OCI-LY3 (cell line): ENCODE measurements at regions not wholly inside any gene's neighbourhood (a gene's known extent, or its start where the extent isn't known, plus 50 kb on each side); places are given as distances from the start of the nearest gene placed in this dataset.

Experiments used
- H2AFZ ChIP-seq: fragments of 200-600, 300-600 bp; shearing (Covaris generic); 2 replicates; pipeline ENCODE4 v1.6.0; 2014; ENCODE audit warnings: antibody characterized with exemption, low read depth, low read length
- H3K27ac ChIP-seq: fragments of 200-600, 300-600 bp; sonication (generic); 2 replicates; pipeline ENCODE4 v1.5.1; 2014; ENCODE audit warnings: mild to moderate bottlenecking, low read length, moderate library complexity, mixed read lengths
- H3K27me3 ChIP-seq: fragments of 200-600, 300-600 bp; sonication (generic); 2 replicates; pipeline ENCODE4 v1.6.1; 2014; ENCODE audit warnings: low read depth, low read length, mixed read lengths
- H3K36me3 ChIP-seq: fragments of 200-600, 300-600 bp; sonication (generic); replicated peaks from 2 replicates; pipeline ENCODE3; 2014; ENCODE audit warnings: low read depth, low read length, mixed read lengths
- H3K4me1 ChIP-seq: fragments of 300-600, 200-600 bp; sonication (generic); 2 replicates; pipeline ENCODE4 v1.6.1; 2014; ENCODE audit warnings: low read length, mixed read lengths
- H3K4me2 ChIP-seq: fragments of 200-600, 300-600 bp; sonication (generic); 2 replicates; pipeline ENCODE4 v1.6.1; 2014; ENCODE audit warnings: low read length, mixed read lengths
- H3K4me3 ChIP-seq: fragments of 300-600, 200-600 bp; sonication (generic); 2 replicates; pipeline ENCODE4 v1.5.1; 2014; ENCODE audit warnings: antibody characterized with exemption, mild to moderate bottlenecking, low read length, moderate library complexity
- H3K79me2 ChIP-seq: fragments of 300-600, 200-600 bp; shearing (Covaris generic); 2 replicates; pipeline ENCODE4 v1.6.1; 2014; ENCODE audit warnings: mild to moderate bottlenecking, low read length, mixed read lengths
- H3K9ac ChIP-seq: fragments of 300-600, 200-600 bp; shearing (Covaris generic); 2 replicates; pipeline ENCODE4 v1.6.0; 2014; ENCODE audit warnings: mild to moderate bottlenecking, low read length, moderate library complexity
- H3K9me3 ChIP-seq: fragments of 200-600, 300-600 bp; shearing (Covaris generic); 2 replicates; pipeline ENCODE4 v1.6.1; 2014; ENCODE audit warnings: low read length, mixed read lengths; ENCODE audit not compliant: insufficient read depth
- H4K20me1 ChIP-seq: fragments of 200-600, 300-600 bp; sonication (generic); 2 replicates; pipeline ENCODE4 v1.6.1; 2016; ENCODE audit warnings: low read length, mixed read lengths; ENCODE audit not compliant: insufficient read depth
- CTCF ChIP-seq: fragments of 200-600, 300-600 bp; sonication (generic); IDR thresholded peaks from 2 replicates; pipeline ENCODE4 v1.5.1; 2014; ENCODE audit warnings: antibody characterized with exemption, low read length, low read depth
- EZH2phosphoT487 ChIP-seq: fragments of 200-600 bp; shearing (Covaris generic); IDR thresholded peaks from 2 replicates; pipeline ENCODE4 v1.6.1; 2018; ENCODE audit warnings: antibody characterized with exemption, mixed run types, low read depth

- Histone ChIP-seq H3K79me2 (no peaks in the 10 kb centered on the region), H3K4me2 (no peak overlapping the region), H3K36me3 (peaks cover 3% of the 10 kb centered on the region), H3K9me3 (no peaks in the 10 kb centered on the region), H3K27ac (no peak overlapping the region), H3K4me1 (no peaks in the 10 kb centered on the region), H3K27me3 (no peaks in the 10 kb centered on the region), H4K20me1 (no peaks in the 10 kb centered on the region), H3K9ac (no peak overlapping the region), H2AFZ (no peak overlapping the region), H3K4me3 (no peak overlapping the region)
- no peak for TF ChIP-seq CTCF
- no peak for TF ChIP-seq EZH2phosphoT487
These were observed 921.9 kb downstream of the CCDC85A start for GRCh38 chr2:57105694-57106093.

GRCh38 chr2:57107353-57107752 is 923.6 kb downstream of the CCDC85A start:
- H3K4me1 ChIP-seq = no peaks in the 10 kb centered on the region
- H3K27ac ChIP-seq = no peak overlapping the region
- H3K36me3 ChIP-seq = peaks cover 3% of the 10 kb centered on the region
- no peak overlapping the region for H3K4me3 ChIP-seq
- H3K4me2 ChIP-seq = no peak overlapping the region
- H3K9ac ChIP-seq = no peak overlapping the region
- no peaks in the 10 kb centered on the region for H3K79me2 ChIP-seq
- no peaks in the 10 kb centered on the region for H4K20me1 ChIP-seq
- H3K9me3 ChIP-seq = no peaks in the 10 kb centered on the region
- H2AFZ ChIP-seq = no peak overlapping the region
- no peaks in the 10 kb centered on the region for H3K27me3 ChIP-seq
- TF ChIP-seq CTCF (no peak), EZH2phosphoT487 (no peak)

GRCh38 chr2:57111531-57111930 is 927.7 kb downstream of the CCDC85A start:
- H4K20me1 ChIP-seq = no peaks in the 10 kb centered on the region
- peaks cover 3% of the 10 kb centered on the region for H3K36me3 ChIP-seq
- H3K27me3 ChIP-seq = no peaks in the 10 kb centered on the region
- no peaks in the 10 kb centered on the region for H3K9me3 ChIP-seq
- H2AFZ ChIP-seq = no peak overlapping the region
- H3K4me1 ChIP-seq = no peaks in the 10 kb centered on the region
- H3K79me2 ChIP-seq = no peaks in the 10 kb centered on the region
- TF ChIP-seq EZH2phosphoT487 = no peak
- no peak for TF ChIP-seq CTCF
- H3K4me2 ChIP-seq = no peak overlapping the region
- H3K4me3 ChIP-seq = no peak overlapping the region
- no peak overlapping the region for H3K27ac ChIP-seq
- H3K9ac ChIP-seq = no peak overlapping the region

DNA sequence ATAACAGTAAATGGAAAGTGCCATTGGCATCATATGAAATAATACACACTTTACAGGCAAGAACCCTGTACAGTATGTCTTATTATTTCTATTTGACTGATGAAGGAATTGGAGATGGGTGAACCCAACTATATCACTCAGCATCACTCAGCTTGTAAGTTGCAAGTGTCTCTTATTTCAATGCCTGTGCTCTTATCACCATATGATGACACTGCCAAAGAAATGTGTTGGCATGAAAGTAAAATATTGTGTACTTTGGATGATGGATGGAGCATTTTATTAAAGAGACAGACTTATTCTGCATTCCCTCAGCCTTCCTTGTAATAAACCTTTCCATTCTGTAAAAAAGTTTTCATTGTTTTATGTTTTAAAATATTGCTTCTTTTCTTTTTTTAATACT is 927.5 kb upstream of the VRK2 start:
- TF ChIP-seq CTCF = no peak
- TF ChIP-seq EZH2phosphoT487 = no peak
- Histone ChIP-seq H3K27me3 (no peaks in the 10 kb centered on the region), H3K4me3 (no peak overlapping the region), H3K4me1 (no peaks in the 10 kb centered on the region), H4K20me1 (no peaks in the 10 kb centered on the region), H3K9ac (no peak overlapping the region), H2AFZ (no peak overlapping the region), H3K79me2 (no peaks in the 10 kb centered on the region), H3K4me2 (no peak overlapping the region), H3K36me3 (no peaks in the 10 kb centered on the region), H3K9me3 (no peaks in the 10 kb centered on the region), H3K27ac (no peak overlapping the region)
